ENCODE measurements at regions not wholly inside any gene's neighbourhood (a gene's known extent, or its start where the extent isn't known, plus 50 kb on each side); places are given as distances from the start of the nearest gene placed in this dataset.

- peaks cover 0 to 2% (median 0%) of the 10 kb centered on the region in 3 donors for H3K27me3 ChIP-seq (ENCODE audit: insufficient read depth in 3 of 3, low read length in 2 of 3)
- TF ChIP-seq CTCF (IDR thresholded peaks at IDR 0.05): no peak
- ATAC-seq (no peak), DNase-seq (no peak)
- no peaks in the 10 kb centered on the region for H3K36me3 ChIP-seq (ENCODE audit: insufficient read depth in 1 of 2, low read depth in 1 of 2)
- no peaks in the 10 kb centered on the region for H3K4me1 ChIP-seq
- no peak overlapping the region for H3K27ac ChIP-seq
- 29 to 68% (median 38%) methylated on average over 10 of the region's 10 CpGs for WGBS, 3 donors
- no peak overlapping the region for H3K4me3 ChIP-seq
- no peaks in the 10 kb centered on the region for H3K9me3 ChIP-seq
- intact Hi-C loops (cut with DNase I): no loop called here
Measured at GRCh38 chr10:131685576-131685975, 215.2 kb upstream of the PPP2R2D start.

GRCh38 chr10:131686781-131687420 is 213.9 kb upstream of the PPP2R2D start:
- Histone ChIP-seq H3K36me3 (ENCODE audit: insufficient read depth in 1 of 2, low read depth in 1 of 2) (no peaks in the 10 kb centered on the region), H3K27ac (no peak overlapping the region), H3K4me3 (no peak overlapping the region), H3K4me1 (no peaks in the 10 kb centered on the region), H3K27me3 (ENCODE audit: insufficient read depth in 3 of 3, low read length in 2 of 3) (peaks cover 0 to 2% (median 0%) of the 10 kb centered on the region in 3 donors), H3K9me3 (no peaks in the 10 kb centered on the region)
- 55 to 57% (median 55%) methylated on average over 17 of the region's 17 CpGs for WGBS, 3 donors
- TF ChIP-seq CTCF (IDR thresholded peaks at IDR 0.05): no peak
- ATAC-seq (no peak), DNase-seq (no peak)
- intact Hi-C loops (cut with DNase I): no loop called here

- Histone ChIP-seq H3K36me3 (ENCODE audit: insufficient read depth in 1 of 2, low read depth in 1 of 2) (no peaks in the 10 kb centered on the region), H3K27me3 (ENCODE audit: insufficient read depth in 3 of 3, low read length in 2 of 3) (peaks cover 0 to 5% (median 2%) of the 10 kb centered on the region in 3 donors), H3K27ac (no peak overlapping the region), H3K4me1 (no peaks in the 10 kb centered on the region), H3K9me3 (no peaks in the 10 kb centered on the region), H3K4me3 (no peak overlapping the region)
- 47 to 97% (median 92%) methylated on average over 1 of the region's 1 CpG for WGBS, 3 donors
- no peak for ATAC-seq
- TF ChIP-seq CTCF (IDR thresholded peaks at IDR 0.05): no peak
- DNase-seq: no peak
- intact Hi-C loops (cut with DNase I): no loop called here
Measured at GRCh38 chr10:131688304-131688703, 212.5 kb upstream of the PPP2R2D start.

- Histone ChIP-seq H3K9me3 (no peaks in the 10 kb centered on the region), H3K27ac (no peak overlapping the region), H3K36me3 (ENCODE audit: insufficient read depth in 1 of 2, low read depth in 1 of 2) (no peaks in the 10 kb centered on the region), H3K4me3 (no peak overlapping the region), H3K27me3 (ENCODE audit: insufficient read depth in 3 of 3, low read length in 2 of 3) (peaks cover 0 to 9% (median 2%) of the 10 kb centered on the region in 3 donors), H3K4me1 (no peaks in the 10 kb centered on the region)
- ATAC-seq (no peak), DNase-seq (no peak)
- TF ChIP-seq CTCF (IDR thresholded peaks at IDR 0.05): no peak
- WGBS, 3 donors: 67 to 74% (median 72%) methylated on average over 14 of the region's 14 CpGs
- intact Hi-C loops (cut with DNase I): no loop called here
Measured at GRCh38 chr10:131689016-131689415, 211.8 kb upstream of the PPP2R2D start.

- Histone ChIP-seq H3K9me3 (no peaks in the 10 kb centered on the region), H3K27me3 (ENCODE audit: insufficient read depth in 3 of 3, low read length in 2 of 3) (peaks cover 0 to 9% (median 2%) of the 10 kb centered on the region in 3 donors), H3K27ac (no peak overlapping the region), H3K36me3 (ENCODE audit: insufficient read depth in 1 of 2, low read depth in 1 of 2) (no peaks in the 10 kb centered on the region), H3K4me3 (no peak overlapping the region), H3K4me1 (no peaks in the 10 kb centered on the region)
- intact Hi-C loops (cut with DNase I): no loop called here
- 89 to 92% (median 90%) methylated on average over 20 of the region's 20 CpGs for WGBS, 3 donors
- ATAC-seq (no peak), DNase-seq (no peak)
- no peak for TF ChIP-seq CTCF (IDR thresholded peaks at IDR 0.05)
Measured at GRCh38 chr10:131689486-131689885, 211.3 kb upstream of the PPP2R2D start.
